ENCODE measurements at regions not wholly inside any gene's neighbourhood (a gene's known extent, or its start where the extent isn't known, plus 50 kb on each side); places are given as distances from the start of the nearest gene placed in this dataset.

DNA sequence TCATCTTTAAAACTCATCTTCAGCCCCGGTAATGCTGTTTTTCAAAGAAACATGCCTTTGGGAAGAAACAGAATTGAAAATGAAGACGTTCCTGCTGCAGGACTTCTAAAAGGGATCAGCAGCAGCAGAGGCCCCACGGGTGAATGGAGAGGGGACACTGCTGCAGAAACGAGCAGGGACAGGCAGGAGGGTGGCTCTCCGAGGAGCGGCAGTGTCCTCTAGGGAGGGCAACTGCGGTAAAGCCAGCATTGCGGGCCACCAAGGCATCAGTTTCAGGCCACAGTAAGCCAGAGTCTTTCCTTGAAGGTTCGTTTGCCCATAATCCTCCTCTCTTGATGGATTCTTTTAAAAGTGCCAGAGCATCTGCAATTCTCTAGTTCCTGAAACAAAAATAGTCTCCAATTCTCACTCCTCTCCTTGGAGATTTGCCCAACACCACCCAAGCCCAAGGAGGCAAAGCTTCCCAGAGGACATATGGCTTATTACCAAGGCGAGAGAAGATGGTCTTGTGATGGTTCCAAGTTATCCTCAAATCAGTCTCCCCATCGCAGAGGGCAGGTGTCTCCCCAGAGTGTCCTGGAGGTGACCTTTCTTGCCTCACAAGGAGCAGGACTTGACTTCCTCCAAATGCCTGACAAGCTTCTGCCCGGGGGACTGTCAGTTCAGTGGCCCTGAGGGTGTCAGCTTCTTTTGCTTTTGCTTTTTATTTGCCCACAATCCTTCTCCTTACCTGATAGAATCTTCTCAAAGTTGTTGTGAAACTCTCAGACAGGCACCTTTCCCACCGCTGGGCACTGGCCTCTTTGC, 341.1 kb upstream of the B3GAT1 start:
- POLR2A ChIA-PET: no interaction called here
- TF ChIP-seq ARNT (IDR thresholded peaks at IDR 0.05) (no peak), NFRKB (IDR thresholded peaks at IDR 0.05) (no peak), FOXA1 (IDR thresholded peaks at IDR 0.05) (no peak), HDGF (IDR thresholded peaks at IDR 0.05; ENCODE audit: borderline replicate concordance) (no peak), SP1 (IDR thresholded peaks at IDR 0.05) (no peak), L3MBTL2 (conservative IDR thresholded peaks at IDR 0.05) (no peak), CTBP1 (IDR thresholded peaks at IDR 0.05; ENCODE audit: borderline replicate concordance) (no peak), BHLHE40 (IDR thresholded peaks at IDR 0.05; ENCODE audit: borderline replicate concordance) (no peak), LEF1 (IDR thresholded peaks at IDR 0.05; ENCODE audit: borderline replicate concordance) (no peak), FOXK2 (IDR thresholded peaks at IDR 0.05) (no peak), FOXM1 (IDR thresholded peaks at IDR 0.05; ENCODE audit: borderline replicate concordance) (no peak), ZNF384 (IDR thresholded peaks at IDR 0.05) (no peak), ELF4 (IDR thresholded peaks at IDR 0.05) (no peak), TARDBP (IDR thresholded peaks at IDR 0.05) (no peak), SUZ12 (IDR thresholded peaks at IDR 0.05) (no peak)
- TF ChIP-seq, protein P1, sequence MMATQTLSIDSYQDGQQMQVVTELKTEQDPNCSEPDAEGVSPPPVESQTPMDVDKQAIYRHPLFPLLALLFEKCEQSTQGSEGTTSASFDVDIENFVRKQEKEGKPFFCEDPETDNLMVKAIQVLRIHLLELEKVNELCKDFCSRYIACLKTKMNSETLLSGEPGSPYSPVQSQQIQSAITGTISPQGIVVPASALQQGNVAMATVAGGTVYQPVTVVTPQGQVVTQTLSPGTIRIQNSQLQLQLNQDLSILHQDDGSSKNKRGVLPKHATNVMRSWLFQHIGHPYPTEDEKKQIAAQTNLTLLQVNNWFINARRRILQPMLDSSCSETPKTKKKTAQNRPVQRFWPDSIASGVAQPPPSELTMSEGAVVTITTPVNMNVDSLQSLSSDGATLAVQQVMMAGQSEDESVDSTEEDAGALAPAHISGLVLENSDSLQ (IDR thresholded peaks at IDR 0.05): no peak
- CTCF ChIA-PET: no interaction called here
- DNase-seq (ENCODE audit: extremely low spot score): no peak

DNA sequence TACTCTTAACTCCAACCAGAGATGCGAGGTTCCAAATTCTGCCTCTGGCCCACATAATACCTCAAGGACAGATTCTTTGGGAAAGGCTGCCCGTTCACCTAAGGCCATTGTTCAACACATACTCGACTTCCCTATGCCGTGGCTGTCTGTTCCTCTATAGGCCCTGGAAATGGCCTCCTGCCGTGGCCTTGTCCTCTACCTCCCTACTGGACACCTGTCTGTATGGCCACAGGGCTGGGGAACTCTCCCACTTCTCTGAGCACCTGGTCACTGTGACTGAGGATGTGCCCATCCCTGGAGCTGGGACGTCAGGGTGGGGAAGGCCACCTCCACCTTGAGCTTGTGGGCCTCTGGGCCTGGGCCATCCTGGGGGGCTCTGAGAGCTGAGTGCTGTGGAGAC, 340.5 kb upstream of the B3GAT1 start:
- no peak for TF ChIP-seq FOXK2 (IDR thresholded peaks at IDR 0.05)
- no peak for TF ChIP-seq FOXA1 (IDR thresholded peaks at IDR 0.05)
- TF ChIP-seq ARNT (IDR thresholded peaks at IDR 0.05): no peak
- no peak for TF ChIP-seq ZNF384 (IDR thresholded peaks at IDR 0.05)
- TF ChIP-seq FOXM1 (IDR thresholded peaks at IDR 0.05; ENCODE audit: borderline replicate concordance): no peak
- TF ChIP-seq CTBP1 (IDR thresholded peaks at IDR 0.05; ENCODE audit: borderline replicate concordance): no peak
- POLR2A ChIA-PET: no interaction called here
- no peak for DNase-seq (ENCODE audit: extremely low spot score)
- CTCF ChIA-PET: no interaction called here

DNA sequence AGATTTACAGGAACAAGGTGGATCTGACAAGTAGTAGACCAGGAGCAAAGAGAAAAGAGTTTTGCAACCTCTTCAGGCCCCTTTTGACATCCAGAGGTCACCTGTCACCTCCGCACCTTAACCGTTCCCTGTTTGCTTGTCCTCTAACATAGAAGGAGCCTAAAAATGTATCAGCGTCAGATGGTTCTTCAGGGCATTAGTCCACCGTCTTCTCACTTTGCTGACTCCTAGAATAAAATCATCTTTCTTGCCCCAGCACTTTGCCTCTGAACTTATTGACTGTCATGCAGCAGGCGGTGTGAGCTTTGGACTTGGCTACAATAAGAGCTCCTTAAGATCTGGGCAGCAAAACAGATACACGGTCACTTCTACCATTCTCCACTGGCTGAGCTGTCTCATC, 339.7 kb upstream of the B3GAT1 start:
- no peak for TF ChIP-seq ZNF384 (IDR thresholded peaks at IDR 0.05)
- no peak for TF ChIP-seq LEF1 (IDR thresholded peaks at IDR 0.05; ENCODE audit: borderline replicate concordance)
- TF ChIP-seq L3MBTL2 (conservative IDR thresholded peaks at IDR 0.05): no peak
- TF ChIP-seq NFRKB (IDR thresholded peaks at IDR 0.05): no peak
- TF ChIP-seq ARNT (IDR thresholded peaks at IDR 0.05): no peak
- no peak for TF ChIP-seq FOXM1 (IDR thresholded peaks at IDR 0.05; ENCODE audit: borderline replicate concordance)
- TF ChIP-seq FOXA1 (IDR thresholded peaks at IDR 0.05): no peak
- TF ChIP-seq CTBP1 (IDR thresholded peaks at IDR 0.05; ENCODE audit: borderline replicate concordance): no peak
- TF ChIP-seq SUZ12 (IDR thresholded peaks at IDR 0.05): no peak
- TF ChIP-seq, protein P1 (IDR thresholded peaks at IDR 0.05): no peak
- TF ChIP-seq FOXK2 (IDR thresholded peaks at IDR 0.05): no peak
- TF ChIP-seq TARDBP (IDR thresholded peaks at IDR 0.05): no peak
- no peak for TF ChIP-seq BHLHE40 (IDR thresholded peaks at IDR 0.05; ENCODE audit: borderline replicate concordance)
- CTCF ChIA-PET: no interaction called here
- no peak for DNase-seq (ENCODE audit: extremely low spot score)
- POLR2A ChIA-PET: no interaction called here

DNA sequence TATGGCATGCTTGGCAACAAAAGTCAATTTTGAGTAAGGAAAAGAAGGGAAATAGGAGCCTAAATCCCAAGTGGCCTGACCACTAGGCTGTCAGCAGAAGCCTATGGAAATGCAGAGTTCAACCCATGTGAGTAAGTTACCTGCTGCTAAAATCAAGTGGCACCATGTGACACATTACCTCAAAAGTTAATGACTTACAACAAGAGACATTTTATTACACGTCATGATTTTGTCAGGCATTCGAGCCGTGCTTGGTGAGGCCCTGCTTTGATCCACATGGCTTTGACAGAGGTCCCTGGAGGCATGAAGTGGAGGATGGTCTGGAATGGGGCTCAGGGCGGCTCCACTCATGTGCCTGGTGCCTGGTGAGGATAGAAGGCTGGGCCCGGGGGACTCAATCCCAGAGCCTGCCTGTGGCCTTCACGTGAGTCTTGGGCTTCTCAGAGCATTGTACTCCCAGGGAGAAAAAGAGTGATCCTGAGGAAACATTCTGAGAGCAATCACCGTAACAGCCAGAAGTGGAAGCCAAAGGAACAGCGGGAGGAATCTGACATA, 339.1 kb upstream of the B3GAT1 start:
- no peak for DNase-seq (ENCODE audit: extremely low spot score)
- POLR2A ChIA-PET: no interaction called here
- CTCF ChIA-PET: no interaction called here
- TF ChIP-seq NFRKB (IDR thresholded peaks at IDR 0.05) (no peak), L3MBTL2 (conservative IDR thresholded peaks at IDR 0.05) (no peak)

DNA sequence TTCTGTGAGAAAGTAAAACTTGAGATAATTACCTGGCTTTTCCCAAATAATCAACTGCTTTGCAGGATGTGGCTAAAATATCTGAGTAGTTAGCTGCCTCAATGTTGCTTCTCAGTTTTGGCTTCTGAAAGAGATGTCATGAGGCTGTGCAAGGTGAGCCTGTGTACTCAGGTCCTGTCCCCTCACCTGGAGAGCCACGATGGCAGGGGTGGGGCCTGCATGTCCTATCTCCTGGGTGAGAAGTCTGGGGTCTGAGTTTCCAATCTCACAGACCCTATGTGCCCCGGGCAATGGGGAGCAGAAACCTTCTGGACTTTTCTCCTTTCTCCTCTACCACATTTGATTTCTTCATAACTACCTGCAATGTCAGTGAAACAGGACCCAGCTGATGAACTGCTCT, 338.6 kb upstream of the B3GAT1 start:
- TF ChIP-seq SUZ12 (IDR thresholded peaks at IDR 0.05) (no peak), NFRKB (IDR thresholded peaks at IDR 0.05) (no peak), SP1 (IDR thresholded peaks at IDR 0.05) (no peak), CTBP1 (IDR thresholded peaks at IDR 0.05; ENCODE audit: borderline replicate concordance) (no peak), L3MBTL2 (conservative IDR thresholded peaks at IDR 0.05) (no peak), FOXA1 (IDR thresholded peaks at IDR 0.05) (no peak), LEF1 (IDR thresholded peaks at IDR 0.05; ENCODE audit: borderline replicate concordance) (no peak), TARDBP (IDR thresholded peaks at IDR 0.05) (no peak), ZNF384 (IDR thresholded peaks at IDR 0.05) (no peak), FOXM1 (IDR thresholded peaks at IDR 0.05; ENCODE audit: borderline replicate concordance) (no peak), BHLHE40 (IDR thresholded peaks at IDR 0.05; ENCODE audit: borderline replicate concordance) (no peak), FOXK2 (IDR thresholded peaks at IDR 0.05) (no peak), HDGF (IDR thresholded peaks at IDR 0.05; ENCODE audit: borderline replicate concordance) (no peak), ELF4 (IDR thresholded peaks at IDR 0.05) (no peak), ARNT (IDR thresholded peaks at IDR 0.05) (no peak)
- TF ChIP-seq, protein P1 (IDR thresholded peaks at IDR 0.05): no peak
- POLR2A ChIA-PET: no interaction called here
- CTCF ChIA-PET: no interaction called here
- no peak for DNase-seq (ENCODE audit: extremely low spot score)
